HG03060 (cell line): ENCODE measurements at regions not wholly inside any gene's neighbourhood (a gene's known extent, or its start where the extent isn't known, plus 50 kb on each side); places are given as distances from the start of the nearest gene placed in this dataset.

ENCODE experiments used
- ATAC-seq: cut with Tn5 transposase; IDR thresholded peaks from one replicate; pipeline ENCODE4 v1.9.1; 2021; ENCODE audit warnings: low read depth, moderate number of reproducible peaks; ENCODE audit not compliant: unreplicated experiment

- no peak for ATAC-seq
Measured at GRCh38 chr7:109256762-109257560, 687.3 kb downstream of the DNAJB9 start.

- peak; percentile 95 for ATAC-seq
Measured at GRCh38 chr7:109259151-109259550, 689.5 kb downstream of the DNAJB9 start.

- no peak for ATAC-seq
Measured at GRCh38 chr7:109261781-109262180, 692.1 kb downstream of the DNAJB9 start.

GRCh38 chr7:109266610-109267009 lies 696.9 kb downstream of the DNAJB9 start:
- no peak for ATAC-seq

- no peak for ATAC-seq
Measured at GRCh38 chr7:109276348-109276747, 706.7 kb downstream of the DNAJB9 start.

- ATAC-seq, result no peak
Measured at GRCh38 chr7:109282726-109283125, 713.1 kb downstream of the DNAJB9 start.

GRCh38 chr7:109284943-109285342 lies 715.3 kb downstream of the DNAJB9 start:
- no peak for ATAC-seq

GRCh38 chr7:109295158-109295557 lies 725.5 kb downstream of the DNAJB9 start:
- no peak for ATAC-seq

- no peak for ATAC-seq
Measured at GRCh38 chr7:109308816-109309215, 739.1 kb downstream of the DNAJB9 start.

- no peak for ATAC-seq
Measured at GRCh38 chr7:109309790-109310189, 740.1 kb downstream of the DNAJB9 start.

- ATAC-seq, result no peak
Measured at GRCh38 chr7:109318136-109318535, 748.5 kb downstream of the DNAJB9 start.

GRCh38 chr7:109322833-109323232 lies 753.2 kb downstream of the DNAJB9 start:
- no peak for ATAC-seq

- no peak for ATAC-seq
Measured at GRCh38 chr7:109331423-109331822, 761.7 kb downstream of the DNAJB9 start.

GRCh38 chr7:109335951-109336350 lies 766.3 kb downstream of the DNAJB9 start:
- no peak for ATAC-seq

- no peak for ATAC-seq
Measured at GRCh38 chr7:109336531-109336930, 766.9 kb downstream of the DNAJB9 start.

- no peak for ATAC-seq
Measured at GRCh38 chr7:109343678-109344077, 774.0 kb downstream of the DNAJB9 start.

- no peak for ATAC-seq
Measured at GRCh38 chr7:109351493-109351892, 781.8 kb downstream of the DNAJB9 start.

GRCh38 chr7:109354000-109354399 lies 784.3 kb downstream of the DNAJB9 start:
- ATAC-seq, result no peak

- no peak for ATAC-seq
Measured at GRCh38 chr7:109354552-109354951, 784.9 kb downstream of the DNAJB9 start.

GRCh38 chr7:109375823-109376222 lies 806.1 kb downstream of the DNAJB9 start:
- ATAC-seq, result no peak

GRCh38 chr7:109376576-109376975 lies 806.9 kb downstream of the DNAJB9 start:
- no peak for ATAC-seq

- ATAC-seq, result no peak
Measured at GRCh38 chr7:109377076-109377884, 807.6 kb downstream of the DNAJB9 start.
